ENCODE measurements at regions not wholly inside any gene's neighbourhood (a gene's known extent, or its start where the extent isn't known, plus 50 kb on each side); places are given as distances from the start of the nearest gene placed in this dataset.

DNA sequence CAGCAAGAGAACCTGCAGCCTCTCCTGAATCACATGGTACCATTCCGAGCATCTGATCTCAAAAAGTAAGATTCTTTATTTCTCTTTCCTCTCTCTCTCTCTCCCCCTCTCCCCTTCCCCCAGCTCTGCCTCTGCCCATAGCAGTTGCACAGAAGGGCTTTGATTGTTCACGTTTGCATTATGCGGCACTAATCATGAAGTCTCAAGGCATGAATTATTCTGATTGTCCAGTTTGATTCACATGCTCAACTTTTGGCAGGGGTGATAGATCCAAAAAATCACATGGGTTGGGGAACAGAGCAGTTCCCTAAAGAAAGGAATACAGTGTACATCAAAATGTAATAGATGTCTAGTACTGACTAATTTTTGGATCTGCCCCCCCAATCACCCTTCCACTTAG is 380.0 kb upstream of the SOX9 start:
- TF ChIP-seq EZH2 (IDR thresholded peaks at IDR 0.05; ENCODE audit: low read depth, unreplicated experiment) (no peak), EZH2phosphoT487 (IDR thresholded peaks at IDR 0.05; ENCODE audit: unreplicated experiment) (no peak), POLR2AphosphoS5 (IDR thresholded peaks at IDR 0.05; ENCODE audit: low read depth) (no peak), NANOG (IDR thresholded peaks at IDR 0.05; ENCODE audit: borderline replicate concordance) (no peak), REST (IDR thresholded peaks at IDR 0.05; ENCODE audit: unreplicated experiment) (no peak), CREB1 (CRISPR knock-in tag; IDR thresholded peaks at IDR 0.05; ENCODE audit: low read depth) (no peak)
- TF ChIP-seq, protein P1, sequence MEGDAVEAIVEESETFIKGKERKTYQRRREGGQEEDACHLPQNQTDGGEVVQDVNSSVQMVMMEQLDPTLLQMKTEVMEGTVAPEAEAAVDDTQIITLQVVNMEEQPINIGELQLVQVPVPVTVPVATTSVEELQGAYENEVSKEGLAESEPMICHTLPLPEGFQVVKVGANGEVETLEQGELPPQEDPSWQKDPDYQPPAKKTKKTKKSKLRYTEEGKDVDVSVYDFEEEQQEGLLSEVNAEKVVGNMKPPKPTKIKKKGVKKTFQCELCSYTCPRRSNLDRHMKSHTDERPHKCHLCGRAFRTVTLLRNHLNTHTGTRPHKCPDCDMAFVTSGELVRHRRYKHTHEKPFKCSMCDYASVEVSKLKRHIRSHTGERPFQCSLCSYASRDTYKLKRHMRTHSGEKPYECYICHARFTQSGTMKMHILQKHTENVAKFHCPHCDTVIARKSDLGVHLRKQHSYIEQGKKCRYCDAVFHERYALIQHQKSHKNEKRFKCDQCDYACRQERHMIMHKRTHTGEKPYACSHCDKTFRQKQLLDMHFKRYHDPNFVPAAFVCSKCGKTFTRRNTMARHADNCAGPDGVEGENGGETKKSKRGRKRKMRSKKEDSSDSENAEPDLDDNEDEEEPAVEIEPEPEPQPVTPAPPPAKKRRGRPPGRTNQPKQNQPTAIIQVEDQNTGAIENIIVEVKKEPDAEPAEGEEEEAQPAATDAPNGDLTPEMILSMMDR (conservative IDR thresholded peaks at IDR 0.05; ENCODE audit: low read depth in 2 of 2): no peak

Measured in GM23338 (cell line).